Duodenal mucosa (tissue), 2 donors: ENCODE measurements at regions not wholly inside any gene's neighbourhood (a gene's known extent, or its start where the extent isn't known, plus 50 kb on each side); places are given as distances from the start of the nearest gene placed in this dataset.

Experiments
- H3K27ac ChIP-seq: one replicate; pipeline ENCODE4 v1.7.0; 2013; ENCODE audit warnings: low read depth, low read length
- H3K27me3 ChIP-seq, 2 donors: one replicate each; pipeline ENCODE4 v1.7.0; 2013; ENCODE audit warnings: low read length in 2 of 2, control low read depth in 1 of 2; ENCODE audit not compliant: insufficient read depth in 2 of 2, control insufficient read depth in 1 of 2
- H3K36me3 ChIP-seq, 2 donors: one replicate each; pipeline ENCODE4 v1.7.0; 2013; ENCODE audit warnings: low read length in 2 of 2, control low read depth in 1 of 2; ENCODE audit not compliant: insufficient read depth in 2 of 2, control insufficient read depth in 1 of 2
- H3K4me1 ChIP-seq, 2 donors: one replicate each; pipeline ENCODE4 v1.7.0; 2013; ENCODE audit warnings: low read length in 2 of 2, control low read depth in 1 of 2; ENCODE audit not compliant: insufficient read depth in 2 of 2, control insufficient read depth in 1 of 2
- H3K4me3 ChIP-seq, 2 donors: one replicate each; pipeline ENCODE4 v1.7.0; 2013; ENCODE audit warnings: low read length in 2 of 2, low read depth in 1 of 2
- H3K9ac ChIP-seq, 2 donors: one replicate each; pipeline ENCODE4 v1.7.0; 2013; ENCODE audit warnings: low read length in 2 of 2, low read depth in 1 of 2
- H3K9me3 ChIP-seq, 2 donors: one replicate each; pipeline ENCODE4 v1.7.0; 2013; ENCODE audit warnings: low read length in 2 of 2, control low read depth in 1 of 2; ENCODE audit not compliant: control insufficient read depth in 1 of 2

DNA sequence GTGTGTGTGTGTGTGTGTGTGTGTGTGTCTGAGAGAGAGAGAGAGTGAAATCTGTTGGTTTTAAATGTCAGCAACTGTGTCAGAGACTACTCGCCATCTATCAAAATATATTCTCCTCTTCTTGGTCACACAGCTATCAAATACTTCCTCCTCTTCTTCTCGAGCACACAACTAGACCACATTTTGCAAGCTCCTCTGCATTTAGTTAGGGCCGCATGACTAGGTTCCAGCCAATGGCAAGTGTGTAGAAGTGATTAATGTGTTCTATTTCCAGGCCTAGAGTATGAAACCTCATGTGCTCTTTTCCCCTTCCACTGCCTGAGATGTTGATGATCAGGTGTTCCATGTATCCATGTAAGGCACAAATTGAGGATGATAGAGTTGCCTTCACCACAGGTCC is 278.5 kb upstream of the MARCKS start:
- Histone ChIP-seq H3K4me3 (no peak overlapping the region), H3K9me3 (peaks cover 0 to 7% of the 10 kb centered on the region in 2 donors), H3K9ac (no peak overlapping the region), H3K27ac (no peak overlapping the region), H3K4me1 (no peaks in the 10 kb centered on the region), H3K27me3 (no peaks in the 10 kb centered on the region), H3K36me3 (no peaks in the 10 kb centered on the region)

DNA sequence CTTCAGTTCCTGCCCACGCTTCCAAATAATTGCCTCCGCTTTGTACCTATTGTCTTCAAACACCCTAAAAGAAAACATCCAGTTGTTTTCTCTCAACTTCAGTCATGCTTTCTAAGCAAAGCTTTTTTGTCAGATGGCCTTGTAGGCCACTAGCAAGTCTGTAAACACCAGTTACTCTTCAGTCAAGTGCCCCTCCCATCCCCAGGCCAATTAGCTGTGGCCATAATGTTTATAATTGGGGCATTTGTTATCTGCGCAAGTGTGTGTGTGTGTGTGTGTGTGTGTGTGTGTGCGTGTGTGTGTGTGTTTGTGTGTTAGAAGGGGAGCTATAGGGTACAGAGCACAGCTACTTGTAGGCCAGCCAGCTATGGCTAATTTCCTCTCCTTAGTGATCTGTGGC is 272.4 kb upstream of the MARCKS start:
- Histone ChIP-seq H3K9me3 (no peaks in the 10 kb centered on the region), H3K9ac (no peak overlapping the region), H3K4me1 (no peaks in the 10 kb centered on the region), H3K27me3 (no peaks in the 10 kb centered on the region), H3K36me3 (no peaks in the 10 kb centered on the region), H3K27ac (no peak overlapping the region), H3K4me3 (no peak overlapping the region)

GRCh38 chr6:113585246-113585645 is 271.9 kb upstream of the MARCKS start:
- Histone ChIP-seq H3K4me3 (no peak overlapping the region), H3K9me3 (no peaks in the 10 kb centered on the region), H3K27me3 (no peaks in the 10 kb centered on the region), H3K4me1 (no peaks in the 10 kb centered on the region), H3K27ac (no peak overlapping the region), H3K36me3 (no peaks in the 10 kb centered on the region), H3K9ac (no peak overlapping the region)

DNA sequence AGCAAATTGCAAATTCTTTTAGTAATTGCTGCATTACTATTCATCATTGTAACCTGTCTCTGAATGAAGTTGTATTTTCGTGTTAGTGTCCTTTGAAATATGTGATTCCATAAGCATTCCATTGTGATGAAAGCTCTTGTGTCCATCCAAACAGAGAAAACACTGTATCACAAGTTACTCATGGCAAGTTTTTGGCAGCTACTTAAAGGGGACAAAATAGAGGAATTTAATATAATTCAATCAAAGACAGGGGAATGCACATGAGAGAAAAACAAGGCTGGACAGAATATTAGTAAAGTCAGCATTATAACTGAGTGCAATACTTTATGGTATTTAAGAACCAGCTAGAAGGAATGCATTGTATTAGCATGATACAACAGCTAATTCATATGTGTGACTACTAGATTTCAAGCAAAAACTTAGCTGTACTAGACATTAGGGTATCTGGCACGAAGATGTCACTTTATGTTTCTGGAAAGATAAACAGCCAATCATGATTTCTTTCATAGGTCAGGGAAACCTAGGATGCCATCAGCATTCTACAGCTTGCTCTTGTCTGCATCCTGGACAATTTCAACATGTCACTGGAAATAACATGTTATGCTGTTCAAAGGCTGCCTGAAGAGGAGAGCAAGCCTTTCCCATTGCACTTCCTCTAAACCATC is 270.6 kb upstream of the MARCKS start:
- Histone ChIP-seq H3K9ac (no peak overlapping the region), H3K9me3 (no peaks in the 10 kb centered on the region), H3K27ac (no peak overlapping the region), H3K36me3 (no peaks in the 10 kb centered on the region), H3K4me1 (peaks cover under 1 to 3% of the 10 kb centered on the region in 2 donors), H3K4me3 (no peak overlapping the region), H3K27me3 (no peaks in the 10 kb centered on the region)

GRCh38 chr6:113587078-113587699 is 270.0 kb upstream of the MARCKS start:
- H3K27ac ChIP-seq = no peak overlapping the region
- H3K4me3 ChIP-seq = no peak overlapping the region
- no peaks in the 10 kb centered on the region for H3K36me3 ChIP-seq
- peaks cover 6 to 10% of the 10 kb centered on the region in 2 donors for H3K4me1 ChIP-seq
- no peaks in the 10 kb centered on the region for H3K9me3 ChIP-seq
- no peaks in the 10 kb centered on the region for H3K27me3 ChIP-seq
- no peak overlapping the region for H3K9ac ChIP-seq

DNA sequence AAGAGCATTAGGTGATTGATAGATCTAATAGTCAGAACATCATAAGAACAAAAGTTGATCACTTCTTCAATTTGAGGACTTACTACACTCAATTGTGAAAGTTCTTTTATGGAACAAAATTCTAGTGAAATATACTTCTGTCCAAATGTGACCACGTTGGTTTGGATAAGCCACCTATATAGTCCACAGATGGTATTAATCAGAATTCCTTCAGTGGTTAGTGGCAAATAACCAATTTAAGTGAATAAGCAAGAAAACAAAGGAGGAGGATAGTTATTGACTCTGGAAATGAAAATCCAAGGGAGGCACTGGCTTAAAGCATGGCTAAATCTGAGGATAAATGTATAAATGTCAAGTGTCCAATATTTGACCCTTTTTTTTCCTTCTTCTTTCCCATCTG is 268.5 kb upstream of the MARCKS start:
- H3K36me3 ChIP-seq = no peaks in the 10 kb centered on the region
- no peak overlapping the region for H3K27ac ChIP-seq
- H3K9ac ChIP-seq = no peak overlapping the region
- H3K9me3 ChIP-seq = no peaks in the 10 kb centered on the region
- H3K4me3 ChIP-seq = no peak overlapping the region
- H3K27me3 ChIP-seq = no peaks in the 10 kb centered on the region
- peaks cover 15 to 17% of the 10 kb centered on the region in 2 donors for H3K4me1 ChIP-seq

DNA sequence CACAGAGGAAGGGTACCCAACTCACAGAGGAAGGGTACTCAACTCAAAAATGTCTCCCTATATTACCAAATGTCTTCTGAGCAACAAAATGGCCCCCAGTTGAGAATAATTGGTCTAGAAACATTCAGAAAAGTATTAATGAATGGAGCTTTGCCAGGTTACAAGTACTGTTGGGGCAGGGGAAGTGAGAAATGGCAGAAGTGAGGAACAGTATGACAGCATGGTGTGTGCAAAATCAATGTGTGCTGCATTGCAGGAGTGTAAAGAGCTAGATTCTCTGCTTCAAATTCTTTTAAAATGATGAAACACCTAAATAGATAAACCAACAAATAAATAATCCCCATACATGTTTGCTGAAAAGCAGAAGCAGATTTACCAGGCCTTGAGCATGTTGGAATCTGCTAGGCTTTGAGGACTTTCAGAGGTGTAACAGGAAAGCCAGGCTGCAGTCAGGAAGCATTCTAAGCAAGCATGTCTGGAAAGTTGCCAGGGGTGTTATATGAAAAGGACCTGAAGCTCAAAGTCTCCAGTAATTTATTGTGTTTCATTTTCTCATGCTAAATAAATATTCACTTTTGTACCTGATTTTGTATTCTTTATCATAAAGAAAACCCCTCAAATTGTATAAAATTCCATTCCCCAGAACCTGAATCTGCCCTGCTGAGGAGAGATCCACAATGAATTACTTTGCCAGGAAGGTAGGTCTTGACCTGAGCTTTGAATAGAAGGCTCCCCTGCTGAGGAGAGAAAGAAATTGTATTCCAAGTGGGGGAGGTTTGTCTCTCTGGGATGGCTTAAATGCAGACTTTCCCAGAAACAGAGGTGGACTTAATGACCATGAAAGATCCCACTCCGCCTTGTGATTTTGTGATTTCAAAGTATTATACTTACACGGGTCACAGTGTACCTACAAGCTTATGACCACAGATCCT is 265.0 kb upstream of the MARCKS start:
- Histone ChIP-seq H3K9ac (no peak overlapping the region), H3K9me3 (no peaks in the 10 kb centered on the region), H3K36me3 (no peaks in the 10 kb centered on the region), H3K4me3 (no peak overlapping the region), H3K27ac (no peak overlapping the region), H3K27me3 (no peaks in the 10 kb centered on the region), H3K4me1 (peaks cover 17 to 27% of the 10 kb centered on the region in 2 donors)

DNA sequence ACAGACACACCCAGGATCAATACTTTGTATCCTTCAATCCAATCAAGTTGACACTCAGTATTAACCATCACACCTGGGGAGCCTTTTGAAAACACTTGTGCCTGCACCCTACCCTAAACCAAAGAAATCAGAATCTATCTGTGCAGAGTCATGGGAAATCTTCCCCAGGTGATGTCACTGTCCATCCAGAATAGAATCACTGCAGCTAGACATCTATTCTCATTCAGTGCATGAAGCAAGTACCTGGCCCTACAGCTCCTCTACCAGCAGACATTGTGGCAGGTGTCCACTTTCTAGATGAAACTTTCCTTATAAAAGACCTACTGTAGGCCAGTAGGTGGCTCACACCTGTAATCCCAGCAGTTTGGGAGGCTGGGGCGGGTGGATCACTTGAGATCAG is 262.4 kb upstream of the MARCKS start:
- Histone ChIP-seq H3K4me1 (peaks cover 19 to 31% of the 10 kb centered on the region in 2 donors), H3K9me3 (no peaks in the 10 kb centered on the region), H3K27me3 (no peaks in the 10 kb centered on the region), H3K27ac (no peak overlapping the region), H3K36me3 (no peaks in the 10 kb centered on the region), H3K4me3 (no peak overlapping the region), H3K9ac (no peak overlapping the region)

- H3K9me3 ChIP-seq = no peaks in the 10 kb centered on the region
- H3K4me3 ChIP-seq = no peak overlapping the region
- no peak overlapping the region for H3K9ac ChIP-seq
- H3K27me3 ChIP-seq = no peaks in the 10 kb centered on the region
- H3K36me3 ChIP-seq = no peaks in the 10 kb centered on the region
- H3K4me1 ChIP-seq = peaks cover 19 to 31% of the 10 kb centered on the region in 2 donors
- no peak overlapping the region for H3K27ac ChIP-seq
Observed at GRCh38 chr6:113595911-113596376, 261.2 kb upstream of the MARCKS start.
